GM23248 (cell line): ENCODE measurements at regions not wholly inside any gene's neighbourhood (a gene's known extent, or its start where the extent isn't known, plus 50 kb on each side); places are given as distances from the start of the nearest gene placed in this dataset.

Experiments used
- DNase-seq: peaks from one replicate; pipeline ENCODE4 v3.0.0-alpha.2; 2015
- H2AFZ ChIP-seq: fragments of 200-600 bp; sonication (generic); 2 replicates; pipeline ENCODE4 v1.6.1; 2016; ENCODE audit warnings: antibody characterized with exemption
- H3F3A ChIP-seq: fragments of 200-600 bp; sonication (generic); 2 replicates; pipeline ENCODE4 v1.6.1; 2016; ENCODE audit warnings: mild to moderate bottlenecking, antibody characterized with exemption, mixed run types; ENCODE audit not compliant: insufficient read depth
- H3K27ac ChIP-seq: fragments of 200-600 bp; sonication (generic); 2 replicates; pipeline ENCODE4 v1.5.1; 2016; ENCODE audit warnings: mild to moderate bottlenecking
- H3K27me3 ChIP-seq: fragments of 200-600 bp; sonication (generic); replicated peaks from 2 replicates; pipeline ENCODE4 v1.6.1; 2016; ENCODE audit warnings: mild to moderate bottlenecking; ENCODE audit not compliant: insufficient read depth
- H3K36me3 ChIP-seq: fragments of 200-600 bp; sonication (generic); 2 replicates; pipeline ENCODE4 v1.6.1; 2016; ENCODE audit warnings: low read depth, mild to moderate bottlenecking
- H3K4me1 ChIP-seq: fragments of 200-600 bp; sonication (generic); 2 replicates; pipeline ENCODE4 v1.6.1; 2016; ENCODE audit warnings: mild to moderate bottlenecking; ENCODE audit not compliant: insufficient read depth
- H3K4me2 ChIP-seq: fragments of 200-600 bp; sonication (generic); one replicate; pipeline ENCODE4 v1.6.1; 2016; ENCODE audit warnings: mild to moderate bottlenecking; ENCODE audit not compliant: unreplicated experiment
- H3K4me3 ChIP-seq: fragments of 200-600 bp; sonication (generic); 2 replicates; pipeline ENCODE4 v1.5.1; 2016; ENCODE audit warnings: mild to moderate bottlenecking
- H3K79me2 ChIP-seq: fragments of 200-600 bp; sonication (generic); 2 replicates; pipeline ENCODE4 v1.6.1; 2016; ENCODE audit warnings: mild to moderate bottlenecking; ENCODE audit not compliant: insufficient read depth
- H3K9ac ChIP-seq: fragments of 200-600 bp; sonication (generic); 2 replicates; pipeline ENCODE4 v1.6.1; 2016; ENCODE audit warnings: mild to moderate bottlenecking
- H3K9me2 ChIP-seq: fragments of 200-600 bp; sonication (generic); 2 replicates; pipeline ENCODE4 v1.6.1; 2016; ENCODE audit warnings: mixed run types, mild to moderate bottlenecking, moderate library complexity; ENCODE audit not compliant: insufficient read depth
- H3K9me3 ChIP-seq: fragments of 200-600 bp; sonication (generic); one replicate; pipeline ENCODE4 v1.6.1; 2017; ENCODE audit warnings: low read depth
- H4K20me1 ChIP-seq: fragments of 200-600 bp; sonication (generic); 2 replicates; pipeline ENCODE4 v1.6.0; 2016; ENCODE audit not compliant: insufficient read depth
- EZH2 ChIP-seq: fragments of 200-600 bp; sonication (generic); IDR thresholded peaks from 2 replicates; pipeline ENCODE4 v1.6.1; 2018; ENCODE audit warnings: antibody characterized with exemption, mild to moderate bottlenecking; ENCODE audit not compliant: insufficient read depth, poor library complexity, severe bottlenecking
- EZH2phosphoT487 ChIP-seq: fragments of 200-600 bp; sonication (generic); IDR thresholded peaks from 2 replicates; pipeline ENCODE4 v1.6.1; 2018; ENCODE audit warnings: antibody characterized with exemption, moderate library complexity, mild to moderate bottlenecking, low read depth; ENCODE audit not compliant: insufficient read depth
- WGBS, 2 experiments: methylation state at CpG; one replicate each; pipeline ENCODE4 v1.1.6; 2015 to 2017; ENCODE audit warnings: low lambda C conversion rate in 2 of 2, low coverage in 1 of 2; ENCODE audit errors: missing lambda C conversion rate in 2 of 2; 5-methylcytosine and 5-hydroxymethylcytosine counted together
- in situ Hi-C: fragments of 300-500 bp; cut with MboI; formaldehyde crosslinking; loops from 2 replicates; pipeline ENCODE4 v1.15.0; 2020

- TF ChIP-seq EZH2phosphoT487 (no peak), EZH2 (no peak)
- H3K4me2 ChIP-seq, result no peak overlapping the region
- H3K9me3 ChIP-seq, result no peaks in the 10 kb centered on the region
- no peaks in the 10 kb centered on the region for H3K27me3 ChIP-seq
- H3K4me1 ChIP-seq, result no peaks in the 10 kb centered on the region
- no peaks in the 10 kb centered on the region for H3K36me3 ChIP-seq
- 30 to 34% methylated on average over 9 of the region's 9 CpGs for WGBS, 2 experiments
- H3K9ac ChIP-seq, result no peak overlapping the region
- no peak for DNase-seq
- H3F3A ChIP-seq, result no peaks in the 10 kb centered on the region
- H3K4me3 ChIP-seq, result no peak overlapping the region
- H3K9me2 ChIP-seq, result no peaks in the 10 kb centered on the region
- no peaks in the 10 kb centered on the region for H4K20me1 ChIP-seq
- no peak overlapping the region for H3K27ac ChIP-seq
- H2AFZ ChIP-seq, result no peak overlapping the region
- in situ Hi-C loops, result no loop called here
- no peaks in the 10 kb centered on the region for H3K79me2 ChIP-seq
These were observed 98.4 kb upstream of the FZD10 start for GRCh38 chr12:130063866-130064265.

GRCh38 chr12:130064999-130065398 lies 97.3 kb upstream of the FZD10 start:
- H3K27ac ChIP-seq, result no peak overlapping the region
- no peaks in the 10 kb centered on the region for H3K79me2 ChIP-seq
- H3K27me3 ChIP-seq, result no peaks in the 10 kb centered on the region
- TF ChIP-seq EZH2 (no peak), EZH2phosphoT487 (no peak)
- H2AFZ ChIP-seq, result no peak overlapping the region
- H3F3A ChIP-seq, result no peaks in the 10 kb centered on the region
- no peaks in the 10 kb centered on the region for H3K4me1 ChIP-seq
- 17 to 18% methylated on average over 4 of the region's 4 CpGs for whole genome bisulfite sequencing, 2 experiments
- no peaks in the 10 kb centered on the region for H3K36me3 ChIP-seq
- in situ Hi-C loops, result no loop called here
- H3K9ac ChIP-seq, result no peak overlapping the region
- DNase-seq, result no peak
- no peak overlapping the region for H3K4me3 ChIP-seq
- no peaks in the 10 kb centered on the region for H4K20me1 ChIP-seq
- no peaks in the 10 kb centered on the region for H3K9me2 ChIP-seq
- H3K9me3 ChIP-seq, result no peaks in the 10 kb centered on the region
- H3K4me2 ChIP-seq, result no peak overlapping the region

GRCh38 chr12:130066742-130067141 lies 95.5 kb upstream of the FZD10 start:
- in situ Hi-C loops, result no loop called here
- Histone ChIP-seq H3K36me3 (no peaks in the 10 kb centered on the region), H2AFZ (no peak overlapping the region), H3K4me1 (no peaks in the 10 kb centered on the region), H4K20me1 (no peaks in the 10 kb centered on the region), H3K9me2 (no peaks in the 10 kb centered on the region), H3K9ac (no peak overlapping the region), H3K27me3 (no peaks in the 10 kb centered on the region), H3K79me2 (no peaks in the 10 kb centered on the region), H3K27ac (no peak overlapping the region), H3K9me3 (no peaks in the 10 kb centered on the region), H3F3A (no peaks in the 10 kb centered on the region), H3K4me3 (no peak overlapping the region), H3K4me2 (no peak overlapping the region)
- DNase-seq, result no peak
- WGBS, 2 experiments, result 24 to 28% methylated on average over 5 of the region's 5 CpGs
- TF ChIP-seq EZH2phosphoT487 (no peak), EZH2 (no peak)

- DNase-seq, result no peak
- Histone ChIP-seq H3K4me3 (no peak overlapping the region), H3K27ac (no peak overlapping the region), H3K9me3 (no peaks in the 10 kb centered on the region), H3K27me3 (no peaks in the 10 kb centered on the region), H3K36me3 (no peaks in the 10 kb centered on the region), H3K9me2 (no peaks in the 10 kb centered on the region), H3K4me2 (no peak overlapping the region), H2AFZ (no peak overlapping the region), H3F3A (no peaks in the 10 kb centered on the region), H3K79me2 (no peaks in the 10 kb centered on the region), H3K9ac (no peak overlapping the region), H4K20me1 (no peaks in the 10 kb centered on the region), H3K4me1 (no peaks in the 10 kb centered on the region)
- 50 to 51% methylated on average over 11 of the region's 11 CpGs for WGBS, 2 experiments
- in situ Hi-C loops, result no loop called here
- TF ChIP-seq EZH2phosphoT487 (no peak), EZH2 (no peak)
These were observed 93.5 kb upstream of the FZD10 start for GRCh38 chr12:130068741-130069140.

- Histone ChIP-seq H4K20me1 (no peaks in the 10 kb centered on the region), H3F3A (no peaks in the 10 kb centered on the region), H3K4me2 (no peak overlapping the region), H3K27me3 (no peaks in the 10 kb centered on the region), H3K9me3 (no peaks in the 10 kb centered on the region), H3K9me2 (no peaks in the 10 kb centered on the region), H3K27ac (no peak overlapping the region), H3K9ac (no peak overlapping the region), H3K36me3 (no peaks in the 10 kb centered on the region), H3K4me3 (no peak overlapping the region), H2AFZ (no peak overlapping the region), H3K79me2 (no peaks in the 10 kb centered on the region), H3K4me1 (no peaks in the 10 kb centered on the region)
- DNase-seq, result no peak
- TF ChIP-seq EZH2phosphoT487, result no peak
- 12 to 22% methylated on average over 19 to 20 of the region's 21 CpGs for WGBS, 2 experiments
- in situ Hi-C loops, result no loop called here
These were observed 92.1 kb upstream of the FZD10 start for GRCh38 chr12:130070126-130070611.
